ENCODE measurements at regions not wholly inside any gene's neighbourhood (a gene's known extent, or its start where the extent isn't known, plus 50 kb on each side); places are given as distances from the start of the nearest gene placed in this dataset.

DNA sequence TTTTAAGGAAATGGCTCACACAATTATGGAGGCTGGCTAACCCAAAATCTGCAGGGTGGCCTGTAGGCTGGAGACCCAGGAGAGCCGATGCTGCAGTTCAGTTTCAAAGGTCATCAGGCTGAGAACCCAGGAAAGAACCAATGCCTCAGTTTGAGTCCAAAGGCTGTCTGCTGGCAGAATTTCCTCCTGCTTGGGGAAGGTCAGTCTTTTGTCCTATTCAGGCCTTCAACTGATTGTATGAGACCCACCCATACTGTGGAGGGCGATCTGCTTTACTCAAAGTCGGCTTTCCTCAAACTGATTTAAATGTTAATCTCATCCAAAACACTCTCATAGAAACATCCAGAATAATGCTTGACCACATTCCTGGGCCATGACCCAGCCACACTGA lies 189.7 kb upstream of the CDYL start:
- Histone ChIP-seq H3K27me3 (no peaks in the 10 kb centered on the region), H3K4me1 (peaks cover 0 to 30% (median 15%) of the 10 kb centered on the region in 4 donors), H3K4me3 (no peak overlapping the region), H3K36me3 (no peaks in the 10 kb centered on the region), H3K27ac (no peak overlapping the region), H3K9me3 (peaks cover 0 to 4% (median 0%) of the 10 kb centered on the region in 4 donors)
- TF ChIP-seq EP300 (IDR thresholded peaks at IDR 0.05) (no peak), POLR2A (IDR thresholded peaks at IDR 0.05) (no peak), POLR2AphosphoS5 (IDR thresholded peaks at IDR 0.05) (no peak)
- TF ChIP-seq, protein P1, sequence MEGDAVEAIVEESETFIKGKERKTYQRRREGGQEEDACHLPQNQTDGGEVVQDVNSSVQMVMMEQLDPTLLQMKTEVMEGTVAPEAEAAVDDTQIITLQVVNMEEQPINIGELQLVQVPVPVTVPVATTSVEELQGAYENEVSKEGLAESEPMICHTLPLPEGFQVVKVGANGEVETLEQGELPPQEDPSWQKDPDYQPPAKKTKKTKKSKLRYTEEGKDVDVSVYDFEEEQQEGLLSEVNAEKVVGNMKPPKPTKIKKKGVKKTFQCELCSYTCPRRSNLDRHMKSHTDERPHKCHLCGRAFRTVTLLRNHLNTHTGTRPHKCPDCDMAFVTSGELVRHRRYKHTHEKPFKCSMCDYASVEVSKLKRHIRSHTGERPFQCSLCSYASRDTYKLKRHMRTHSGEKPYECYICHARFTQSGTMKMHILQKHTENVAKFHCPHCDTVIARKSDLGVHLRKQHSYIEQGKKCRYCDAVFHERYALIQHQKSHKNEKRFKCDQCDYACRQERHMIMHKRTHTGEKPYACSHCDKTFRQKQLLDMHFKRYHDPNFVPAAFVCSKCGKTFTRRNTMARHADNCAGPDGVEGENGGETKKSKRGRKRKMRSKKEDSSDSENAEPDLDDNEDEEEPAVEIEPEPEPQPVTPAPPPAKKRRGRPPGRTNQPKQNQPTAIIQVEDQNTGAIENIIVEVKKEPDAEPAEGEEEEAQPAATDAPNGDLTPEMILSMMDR (IDR thresholded peaks at IDR 0.05), result no peak
- intact Hi-C loops (cut with DNase I), result no loop called here
- 62 to 87% methylated on average over 3 of the region's 3 CpGs for WGBS, 2 donors
- no peak for DNase-seq

DNA sequence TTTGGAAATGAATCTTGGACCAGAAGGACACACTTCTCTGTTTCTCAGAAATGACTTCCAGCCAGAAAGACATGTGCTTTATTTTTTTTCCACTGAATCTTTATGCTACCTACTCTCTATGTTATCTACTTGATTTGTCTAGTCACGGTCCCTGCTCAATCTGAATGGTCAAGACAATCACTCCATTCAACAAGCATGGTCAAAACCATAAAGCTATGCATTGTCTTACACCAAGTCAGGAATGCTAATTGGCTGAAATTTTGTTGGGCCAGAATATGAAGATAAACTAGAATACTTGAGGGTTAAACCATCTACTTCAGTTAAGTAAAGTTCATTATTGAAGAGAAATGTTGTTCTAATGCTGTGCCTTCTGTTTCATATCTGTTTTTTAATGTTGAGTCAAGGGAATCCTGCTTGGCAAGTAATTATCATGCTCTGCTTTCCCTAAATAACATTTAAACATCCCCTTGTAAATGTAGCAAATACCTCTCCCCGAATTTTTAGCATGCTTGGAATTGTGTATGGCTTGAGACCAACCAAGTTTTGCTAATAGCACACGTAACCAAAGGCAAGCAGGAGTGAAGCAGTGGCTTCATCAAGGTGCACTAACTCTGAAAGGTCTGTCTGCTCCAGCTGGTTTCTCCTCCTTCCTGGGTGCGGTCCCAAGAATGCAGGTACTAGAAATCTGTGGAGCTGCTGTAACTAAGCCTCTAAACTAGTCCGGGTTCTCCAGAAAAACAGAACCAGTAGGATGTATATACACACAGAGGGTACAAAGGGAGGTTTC lies 190.3 kb upstream of the CDYL start:
- Histone ChIP-seq H3K4me1 (peaks cover 0 to 30% (median 15%) of the 10 kb centered on the region in 4 donors), H3K4me3 (no peak overlapping the region), H3K36me3 (no peaks in the 10 kb centered on the region), H3K9me3 (peaks cover 0 to 4% (median 0%) of the 10 kb centered on the region in 4 donors), H3K27ac (no peak overlapping the region), H3K27me3 (no peaks in the 10 kb centered on the region)
- TF ChIP-seq EP300 (IDR thresholded peaks at IDR 0.05) (no peak), POLR2A (IDR thresholded peaks at IDR 0.05) (no peak), POLR2AphosphoS5 (IDR thresholded peaks at IDR 0.05) (no peak)
- TF ChIP-seq, protein P1 (IDR thresholded peaks at IDR 0.05), result no peak
- no peak for DNase-seq
- intact Hi-C loops (cut with DNase I), result no loop called here
- WGBS, 2 donors, result 47 to 77% methylated on average over 5 of the region's 5 CpGs

DNA sequence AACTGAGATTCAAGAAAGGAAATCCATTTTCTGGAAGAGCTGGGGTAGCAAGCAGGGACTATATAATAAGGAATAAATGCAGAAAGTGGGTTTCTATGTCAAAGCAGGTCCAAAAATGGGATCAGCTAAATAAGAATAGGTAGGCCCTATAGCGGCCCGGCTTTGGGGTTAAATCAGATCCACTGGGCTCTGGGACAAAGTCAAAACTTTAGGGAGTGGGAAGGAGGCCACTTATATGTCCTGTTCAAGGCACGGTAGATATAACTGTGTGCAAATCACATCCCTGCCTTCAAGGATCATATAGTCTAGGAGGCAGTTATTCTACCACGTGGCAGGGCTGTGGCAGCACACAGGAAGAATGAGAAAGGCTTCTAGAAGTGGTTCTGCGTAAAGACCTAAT lies 191.4 kb upstream of the CDYL start:
- Histone ChIP-seq H3K27me3 (no peaks in the 10 kb centered on the region), H3K4me3 (no peak overlapping the region), H3K36me3 (no peaks in the 10 kb centered on the region), H3K9me3 (peaks cover 0 to 4% (median 0%) of the 10 kb centered on the region in 4 donors), H3K27ac (no peak overlapping the region), H3K4me1 (peaks cover 0 to 30% (median 15%) of the 10 kb centered on the region in 4 donors)
- 92% methylated on average over 5 of the region's 5 CpGs for WGBS, 2 donors
- no peak for DNase-seq
- intact Hi-C loops (cut with DNase I), result no loop called here
- no peak for TF ChIP-seq EP300 (IDR thresholded peaks at IDR 0.05)
- TF ChIP-seq, protein P1 (IDR thresholded peaks at IDR 0.05), result no peak
- TF ChIP-seq POLR2A (IDR thresholded peaks at IDR 0.05), result no peak
- TF ChIP-seq POLR2AphosphoS5 (IDR thresholded peaks at IDR 0.05), result no peak

DNA sequence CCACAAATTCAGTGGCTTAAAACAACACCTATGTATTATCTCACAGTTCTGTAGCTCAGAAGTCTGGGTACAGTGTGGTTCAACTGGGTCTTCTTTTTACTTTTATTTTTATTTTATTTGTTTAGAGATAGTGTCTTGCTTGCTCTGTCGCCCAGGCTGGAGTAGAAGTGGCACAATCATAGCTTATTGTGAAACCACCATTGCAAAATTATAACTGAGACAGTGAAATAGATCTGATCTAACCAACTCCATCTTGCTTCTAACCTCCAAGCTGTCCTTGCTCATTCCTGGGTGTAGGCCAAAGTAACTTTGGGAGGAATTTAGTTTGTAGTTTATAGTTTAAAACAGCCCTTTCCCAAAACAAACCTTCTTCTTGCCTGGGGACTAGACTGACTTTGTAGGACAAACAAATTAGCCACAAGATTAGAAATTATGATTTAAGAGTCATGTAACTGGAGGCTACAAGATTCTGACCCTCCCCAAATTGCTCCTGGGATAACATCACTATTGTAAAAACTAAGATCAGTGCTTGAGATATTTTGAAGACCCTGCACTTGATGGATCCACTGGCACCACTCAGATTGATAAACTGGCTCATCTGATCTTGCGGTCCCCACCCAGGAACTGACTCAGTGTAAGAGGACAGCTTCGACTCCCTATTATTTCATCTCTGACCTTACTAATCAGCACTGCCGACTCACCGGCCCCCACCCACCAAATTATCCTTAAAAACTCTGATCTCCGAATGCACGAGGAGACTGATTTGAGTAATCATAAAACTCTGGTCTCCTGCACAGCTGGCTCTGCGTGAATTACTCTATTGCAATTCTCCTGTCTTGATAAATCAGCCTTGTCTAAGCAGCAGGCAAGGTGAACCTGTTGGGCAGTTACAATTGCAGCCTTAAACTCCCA lies 193.4 kb upstream of the CDYL start:
- DNase-seq, result no peak
- no peak overlapping the region for H3K4me3 ChIP-seq
- WGBS, 2 donors, result 83 to 84% methylated on average over 8 of the region's 8 CpGs
- no peaks in the 10 kb centered on the region for H3K36me3 ChIP-seq
- TF ChIP-seq, protein P1 (IDR thresholded peaks at IDR 0.05), result no peak
- no peak for TF ChIP-seq EP300 (IDR thresholded peaks at IDR 0.05)
- TF ChIP-seq POLR2AphosphoS5 (IDR thresholded peaks at IDR 0.05), result peak in 1 of 4 donors; percentile 10
- TF ChIP-seq POLR2A (IDR thresholded peaks at IDR 0.05), result no peak
- intact Hi-C loops (cut with DNase I), result no loop called here
- peaks cover 0 to 32% (median 18%) of the 10 kb centered on the region in 4 donors for H3K4me1 ChIP-seq
- H3K27me3 ChIP-seq, result no peaks in the 10 kb centered on the region
- peak overlapping the region; percentile 19 to 64 (median 50) for H3K27ac ChIP-seq
- peaks cover 0 to 4% (median 0%) of the 10 kb centered on the region in 4 donors for H3K9me3 ChIP-seq

Data from sigmoid colon (tissue), 6 donors.